ENCODE measurements at regions not wholly inside any gene's neighbourhood (a gene's known extent, or its start where the extent isn't known, plus 50 kb on each side); places are given as distances from the start of the nearest gene placed in this dataset.

DNA sequence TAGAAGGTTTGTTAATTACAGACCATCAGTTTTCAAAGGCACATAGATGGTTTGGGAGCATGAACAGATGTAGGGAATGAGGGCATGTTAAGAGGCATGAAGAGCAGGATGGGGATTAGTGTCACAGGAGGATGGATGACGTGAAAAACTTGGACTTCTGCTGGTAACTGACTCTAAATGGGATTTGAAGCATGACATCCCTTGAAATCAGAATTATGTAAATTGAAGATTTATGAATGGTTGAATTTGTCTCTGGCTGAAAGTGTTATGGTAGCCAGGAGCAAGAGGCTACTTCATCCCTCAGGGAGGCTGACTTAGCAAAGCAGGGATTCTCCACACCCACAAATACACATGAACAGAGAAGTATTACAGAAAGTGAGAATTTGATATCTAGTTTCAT, 454.6 kb downstream of the MAGEB5 start:
- no peak for TF ChIP-seq EZH2 (IDR thresholded peaks at IDR 0.05; ENCODE audit: insufficient read depth, poor library complexity, severe bottlenecking)
- no peak for TF ChIP-seq EZH2phosphoT487 (IDR thresholded peaks at IDR 0.05; ENCODE audit: insufficient read depth, low read depth)

Data from GM23248 (cell line).